ENCODE measurements at regions not wholly inside any gene's neighbourhood (a gene's known extent, or its start where the extent isn't known, plus 50 kb on each side); places are given as distances from the start of the nearest gene placed in this dataset.
A peak's percentile ranks its signal among the peaks of the same experiment; 100 is the strongest.

DNA sequence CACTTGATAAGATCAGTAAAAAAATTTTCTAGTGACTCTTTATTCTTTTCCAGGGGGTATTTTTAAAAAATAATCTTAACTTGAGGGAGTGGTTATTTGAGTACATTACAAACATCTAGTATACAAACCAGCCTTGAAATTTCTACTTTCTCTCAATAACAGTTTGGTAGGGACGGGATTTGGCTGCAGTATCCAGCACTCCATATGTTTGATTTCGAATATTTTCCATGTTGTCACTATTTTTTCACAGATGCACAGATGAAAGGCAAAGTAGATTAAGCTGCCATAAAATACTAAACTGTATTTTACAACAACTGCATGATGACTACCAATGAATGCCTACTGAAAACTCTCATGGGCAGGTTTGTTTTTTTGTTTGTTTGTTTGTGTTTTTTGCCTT, 225.0 kb downstream of the COX7B2 start:
- TF ChIP-seq, protein P1, sequence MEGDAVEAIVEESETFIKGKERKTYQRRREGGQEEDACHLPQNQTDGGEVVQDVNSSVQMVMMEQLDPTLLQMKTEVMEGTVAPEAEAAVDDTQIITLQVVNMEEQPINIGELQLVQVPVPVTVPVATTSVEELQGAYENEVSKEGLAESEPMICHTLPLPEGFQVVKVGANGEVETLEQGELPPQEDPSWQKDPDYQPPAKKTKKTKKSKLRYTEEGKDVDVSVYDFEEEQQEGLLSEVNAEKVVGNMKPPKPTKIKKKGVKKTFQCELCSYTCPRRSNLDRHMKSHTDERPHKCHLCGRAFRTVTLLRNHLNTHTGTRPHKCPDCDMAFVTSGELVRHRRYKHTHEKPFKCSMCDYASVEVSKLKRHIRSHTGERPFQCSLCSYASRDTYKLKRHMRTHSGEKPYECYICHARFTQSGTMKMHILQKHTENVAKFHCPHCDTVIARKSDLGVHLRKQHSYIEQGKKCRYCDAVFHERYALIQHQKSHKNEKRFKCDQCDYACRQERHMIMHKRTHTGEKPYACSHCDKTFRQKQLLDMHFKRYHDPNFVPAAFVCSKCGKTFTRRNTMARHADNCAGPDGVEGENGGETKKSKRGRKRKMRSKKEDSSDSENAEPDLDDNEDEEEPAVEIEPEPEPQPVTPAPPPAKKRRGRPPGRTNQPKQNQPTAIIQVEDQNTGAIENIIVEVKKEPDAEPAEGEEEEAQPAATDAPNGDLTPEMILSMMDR (IDR thresholded peaks at IDR 0.05; ENCODE audit: low read length, missing control alignments): no peak
- H3K4me3 ChIP-seq (replicated peaks; ENCODE audit: low read depth, low read length): no peak overlapping the region
- no peak for DNase-seq (ENCODE audit: low read depth)

DNA sequence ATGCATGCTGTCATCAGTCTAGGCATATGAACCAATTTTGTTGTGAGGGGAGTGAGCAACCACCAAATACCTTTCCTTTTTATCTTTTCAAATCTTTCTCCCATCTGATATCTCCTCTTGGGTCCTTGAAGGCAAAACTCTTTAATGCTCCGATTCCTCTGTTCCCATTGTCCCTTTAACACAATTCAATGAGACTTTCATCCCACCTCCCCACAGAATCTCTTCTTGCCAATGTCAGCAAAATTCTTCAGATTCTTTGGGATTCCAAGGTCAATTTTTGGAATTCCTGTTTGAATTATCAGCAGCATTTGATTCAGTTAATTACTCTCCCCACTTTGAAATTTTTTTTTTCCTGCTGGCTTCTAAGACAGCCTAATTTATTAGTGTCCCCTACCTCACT, 232.7 kb downstream of the COX7B2 start:
- H3K4me3 ChIP-seq (replicated peaks; ENCODE audit: low read depth, low read length): no peak overlapping the region
- DNase-seq (ENCODE audit: low read depth): no peak
- TF ChIP-seq, protein P1 (IDR thresholded peaks at IDR 0.05; ENCODE audit: low read length, missing control alignments): no peak

DNA sequence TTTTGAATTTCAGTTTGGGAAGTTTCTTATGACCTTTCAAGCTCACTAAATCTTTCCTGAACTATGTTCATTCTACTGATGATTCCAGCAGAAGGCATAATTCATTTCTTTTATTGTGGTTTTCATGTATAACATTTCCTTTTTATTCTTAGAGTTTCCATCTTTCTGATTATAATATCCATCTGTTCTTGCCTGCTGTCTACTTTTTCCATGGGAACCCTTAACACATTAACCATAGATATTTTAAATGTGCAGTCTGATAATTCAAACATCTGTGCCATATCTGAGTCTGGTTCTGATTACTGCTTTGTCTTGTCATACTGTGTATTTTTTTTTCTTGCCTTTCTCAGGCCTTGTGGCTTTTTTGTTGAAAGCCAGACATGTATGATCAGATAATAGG, 234.7 kb downstream of the COX7B2 start:
- H3K4me3 ChIP-seq (replicated peaks; ENCODE audit: low read depth, low read length): no peak overlapping the region

DNA sequence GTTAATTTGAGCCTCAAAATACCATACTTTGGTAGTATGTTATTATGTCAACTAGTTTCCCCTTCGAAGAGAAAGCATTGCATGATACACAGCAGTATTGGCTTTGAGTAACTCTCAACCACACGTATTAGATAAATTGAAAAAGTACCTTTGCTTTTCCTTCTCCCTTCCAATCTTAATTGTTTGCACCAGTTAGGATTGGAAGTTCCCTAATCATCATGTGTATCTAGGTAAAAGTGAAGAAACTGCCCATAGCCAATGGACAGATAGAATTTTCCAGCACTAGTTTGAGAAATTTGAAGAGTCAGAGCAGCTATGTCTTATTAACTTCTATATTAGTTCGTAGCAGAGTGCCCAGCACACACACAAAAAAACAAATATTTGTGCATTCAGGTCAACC, 241.3 kb downstream of the COX7B2 start:
- TF ChIP-seq, protein P1 (IDR thresholded peaks at IDR 0.05; ENCODE audit: low read length, missing control alignments): no peak
- no peak for DNase-seq (ENCODE audit: low read depth)

More for the DNA sequence above, 234.7 kb downstream of the COX7B2 start:
- TF ChIP-seq, protein P1 (IDR thresholded peaks at IDR 0.05; ENCODE audit: low read length, missing control alignments): no peak
- no peak for DNase-seq (ENCODE audit: low read depth)

DNA sequence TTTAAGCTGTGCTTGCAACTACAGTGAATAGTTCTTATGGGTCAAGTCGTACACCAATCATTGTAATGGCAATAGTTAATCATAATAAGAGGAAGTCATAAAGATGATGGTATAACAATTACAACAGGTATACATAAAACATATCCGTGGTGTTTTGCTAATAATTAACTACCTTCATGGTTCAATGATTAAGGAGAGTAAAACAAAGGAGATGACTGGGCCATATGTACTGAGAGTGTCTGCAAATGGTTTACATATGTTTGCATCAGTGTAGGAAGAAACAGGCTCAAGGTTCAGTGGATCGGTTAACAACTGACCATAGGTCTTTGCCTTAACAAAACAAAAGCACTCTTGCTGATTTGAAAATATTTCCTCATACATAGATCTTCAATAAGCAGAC, 253.0 kb downstream of the COX7B2 start:
- H3K4me3 ChIP-seq (replicated peaks; ENCODE audit: low read depth, low read length): no peak overlapping the region
- DNase-seq (ENCODE audit: low read depth): no peak
- TF ChIP-seq, protein P1 (IDR thresholded peaks at IDR 0.05; ENCODE audit: low read length, missing control alignments): no peak

More for the DNA sequence above, 241.3 kb downstream of the COX7B2 start:
- no peak overlapping the region for H3K4me3 ChIP-seq (replicated peaks; ENCODE audit: low read depth, low read length)

DNA sequence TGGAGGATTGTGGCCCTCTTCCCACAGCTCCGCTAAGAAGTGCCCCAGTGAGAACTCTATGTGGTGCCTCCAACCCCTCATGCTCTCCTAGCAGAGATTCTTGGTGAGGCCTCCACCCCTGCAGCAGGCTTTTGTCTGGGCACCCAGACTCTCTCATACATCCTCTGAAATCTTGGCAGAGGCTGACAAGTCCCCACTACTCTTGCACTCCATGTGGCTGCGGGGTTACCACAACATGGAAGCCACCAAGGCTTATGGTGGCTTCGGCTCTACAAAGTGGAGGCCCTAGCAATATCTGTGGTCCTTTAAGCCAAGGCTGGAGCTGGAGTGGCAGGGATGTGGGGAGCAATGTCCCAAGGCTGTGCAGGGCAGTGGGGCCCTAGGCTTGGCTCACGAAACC, 255.2 kb downstream of the COX7B2 start:
- no peak for DNase-seq (ENCODE audit: low read depth)
- TF ChIP-seq, protein P1 (IDR thresholded peaks at IDR 0.05; ENCODE audit: low read length, missing control alignments): no peak
- H3K4me3 ChIP-seq (replicated peaks; ENCODE audit: low read depth, low read length): no peak overlapping the region

DNA sequence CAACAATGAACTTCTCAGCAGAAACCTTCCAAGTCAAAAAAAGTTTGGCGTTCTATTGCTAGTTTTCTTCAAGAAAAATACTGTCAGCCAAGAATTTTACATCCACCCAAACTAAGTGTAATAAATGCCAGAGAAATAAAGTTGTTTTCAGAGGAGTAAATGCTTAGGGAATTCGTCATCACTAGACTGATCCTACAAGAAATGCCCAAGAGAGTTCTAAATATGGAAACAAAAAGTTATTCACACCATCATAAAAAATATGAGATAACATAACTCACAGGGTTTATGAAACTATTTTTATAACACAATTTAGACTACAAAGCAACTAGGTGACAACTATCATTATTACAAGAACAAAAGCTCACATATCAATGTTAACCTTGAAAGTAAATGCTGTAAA, 259.5 kb upstream of the GABRA2 start:
- TF ChIP-seq, protein P1 (IDR thresholded peaks at IDR 0.05; ENCODE audit: low read length, missing control alignments): no peak
- DNase-seq (ENCODE audit: low read depth): peak; percentile 4
- H3K4me3 ChIP-seq (replicated peaks; ENCODE audit: low read depth, low read length): no peak overlapping the region
